DOHH2 (cell line): ENCODE measurements at regions not wholly inside any gene's neighbourhood (a gene's known extent, or its start where the extent isn't known, plus 50 kb on each side); places are given as distances from the start of the nearest gene placed in this dataset.

Experiments used
- CTCF ChIP-seq: fragments of 200-600 bp; sonication (generic); IDR thresholded peaks from one replicate; pipeline ENCODE4 v1.5.1; 2014; ENCODE audit warnings: antibody characterized with exemption, mild to moderate bottlenecking, low read depth, low read length; ENCODE audit not compliant: poor library complexity, severe bottlenecking
- EZH2phosphoT487 ChIP-seq: fragments of 200-600 bp; sonication (generic); IDR thresholded peaks from 2 replicates; pipeline ENCODE4 v1.6.1; 2017; ENCODE audit warnings: borderline replicate concordance, mild to moderate bottlenecking, antibody characterized with exemption, low read length, moderate library complexity, mixed read lengths

- TF ChIP-seq EZH2phosphoT487 (no peak), CTCF (no peak)
Observed at GRCh38 chr2:6249557-6249956, 557.4 kb downstream of the SOX11 start.
